ENCODE measurements at regions not wholly inside any gene's neighbourhood (a gene's known extent, or its start where the extent isn't known, plus 50 kb on each side); places are given as distances from the start of the nearest gene placed in this dataset.

- TF ChIP-seq CTCF (IDR thresholded peaks at IDR 0.05) (no peak), POLR2A (IDR thresholded peaks at IDR 0.05) (no peak), POLR2AphosphoS5 (IDR thresholded peaks at IDR 0.05) (no peak)
Measured at GRCh38 chr14:40838601-40839000, 768.1 kb upstream of the LRFN5 start.
